C4-2B (cell line): ENCODE measurements at regions not wholly inside any gene's neighbourhood (a gene's known extent, or its start where the extent isn't known, plus 50 kb on each side); places are given as distances from the start of the nearest gene placed in this dataset.

Source experiments
- H3K27ac ChIP-seq: fragments of 450-650 bp; 2 replicates; pipeline ENCODE4 v1.5.1; 2017
- CTCF ChIP-seq: fragments of 450-650 bp; conservative IDR thresholded peaks from 2 replicates; pipeline ENCODE4 v1.5.1; 2017; ENCODE audit warnings: mild to moderate bottlenecking
- ZFX ChIP-seq: fragments of 450-650 bp; IDR thresholded peaks from 2 replicates; pipeline ENCODE4 v1.6.1; 2017

GRCh38 chr2:154600927-154601494 lies 97.5 kb upstream of the KCNJ3 start:
- no peak for TF ChIP-seq ZFX
- TF ChIP-seq CTCF, result no peak
- no peak overlapping the region for H3K27ac ChIP-seq

DNA sequence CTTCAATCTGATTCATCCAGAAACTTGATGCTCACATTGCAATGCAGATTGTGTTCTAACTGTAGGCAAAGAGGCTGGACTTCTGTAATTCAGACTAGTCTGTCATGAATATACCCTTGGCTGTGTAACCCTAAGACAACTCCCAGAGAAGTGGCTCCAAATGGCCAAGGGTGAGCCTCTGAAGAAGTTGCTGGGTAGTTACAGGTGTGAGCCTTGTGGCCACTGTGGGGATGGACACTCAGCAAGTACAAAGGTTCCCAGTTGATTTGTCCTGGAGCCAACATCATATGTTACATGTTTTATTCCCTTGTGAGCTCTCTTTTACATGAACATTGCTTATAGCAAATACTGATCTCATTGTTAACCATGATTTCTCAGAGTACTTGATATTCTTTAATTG lies 94.8 kb upstream of the KCNJ3 start:
- H3K27ac ChIP-seq, result no peak overlapping the region
- no peak for TF ChIP-seq CTCF
- no peak for TF ChIP-seq ZFX

DNA sequence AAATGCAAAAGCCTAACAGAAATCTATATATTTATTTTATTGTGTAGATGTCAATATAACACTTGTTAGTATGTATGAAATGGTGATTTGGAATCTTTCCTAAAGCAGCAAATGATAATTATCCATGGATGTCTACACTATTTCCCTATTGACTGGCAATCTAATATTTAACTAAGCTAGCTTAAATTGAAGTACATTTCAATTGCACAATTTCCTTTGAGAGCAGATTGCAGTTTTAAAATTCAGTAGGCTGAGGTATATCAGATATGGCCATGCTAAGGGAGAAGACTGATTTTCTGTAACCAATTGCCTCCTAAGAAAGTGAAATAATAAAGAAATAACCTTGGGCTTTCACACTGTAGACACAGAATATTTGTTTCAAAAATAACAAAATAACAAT lies 90.1 kb upstream of the KCNJ3 start:
- H3K27ac ChIP-seq, result no peak overlapping the region
- TF ChIP-seq CTCF (no peak), ZFX (no peak)

DNA sequence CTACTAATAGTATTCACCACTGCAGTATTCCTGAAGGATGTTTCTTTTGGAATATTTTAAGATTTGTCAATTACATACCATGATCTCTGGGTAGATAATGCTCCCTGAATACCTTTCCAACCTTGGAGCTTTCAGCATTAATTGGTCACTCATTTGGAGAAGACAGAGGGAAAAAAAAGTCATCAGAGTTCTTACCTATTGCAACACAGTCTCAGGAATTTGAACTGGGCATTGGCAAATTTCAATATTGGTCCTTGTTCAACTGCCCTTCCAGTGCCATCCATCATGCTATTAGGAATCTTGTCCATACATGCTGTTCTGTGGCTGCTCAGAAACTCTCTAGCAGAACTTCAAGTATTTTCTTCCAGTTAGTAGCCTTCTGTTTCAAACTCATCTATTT lies 83.6 kb upstream of the KCNJ3 start:
- no peak overlapping the region for H3K27ac ChIP-seq
- TF ChIP-seq CTCF (no peak), ZFX (no peak)

GRCh38 chr2:154616659-154617058 lies 81.8 kb upstream of the KCNJ3 start:
- H3K27ac ChIP-seq, result no peak overlapping the region
- no peak for TF ChIP-seq CTCF
- no peak for TF ChIP-seq ZFX

GRCh38 chr2:154620471-154620870 lies 78.0 kb upstream of the KCNJ3 start:
- no peak overlapping the region for H3K27ac ChIP-seq
- TF ChIP-seq CTCF (no peak), ZFX (no peak)

- H3K27ac ChIP-seq, result no peak overlapping the region
- TF ChIP-seq ZFX (no peak), CTCF (peak; percentile 77)
Measured at GRCh38 chr2:154623819-154624218, 74.7 kb upstream of the KCNJ3 start.
